ENCODE measurements at regions not wholly inside any gene's neighbourhood (a gene's known extent, or its start where the extent isn't known, plus 50 kb on each side); places are given as distances from the start of the nearest gene placed in this dataset.

DNA sequence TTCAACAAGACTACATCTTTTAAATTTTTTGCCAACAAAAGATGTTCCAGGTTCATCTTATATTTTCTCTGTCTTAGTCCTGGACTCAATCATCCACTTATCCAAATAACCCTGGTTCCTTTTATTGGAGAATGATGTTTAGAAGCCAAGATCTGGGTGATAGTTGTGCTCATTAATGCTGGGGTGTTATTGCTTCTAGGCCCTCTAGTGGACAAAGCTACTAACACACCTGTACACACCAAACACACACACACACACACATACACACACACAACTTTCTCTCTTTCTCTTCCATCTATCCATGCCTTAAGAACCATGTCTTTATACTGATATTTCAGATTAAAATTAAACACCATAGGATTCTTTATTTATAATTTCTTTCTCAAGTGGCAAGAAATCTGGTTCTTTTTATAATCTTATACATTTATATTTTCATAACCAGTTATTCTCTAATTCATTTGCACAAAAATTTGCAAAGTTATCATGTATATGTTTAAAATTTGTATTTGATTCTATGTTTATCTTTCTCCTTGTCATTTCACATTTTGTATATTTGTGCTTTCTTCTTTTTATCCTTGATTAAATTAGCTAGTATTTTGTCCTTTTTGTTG is 179.1 kb upstream of the SMIM23 start:
- H3K4me3 ChIP-seq (ENCODE audit: low read length): no peak overlapping the region
- H3K9ac ChIP-seq (ENCODE audit: low read length): no peak overlapping the region
- peaks cover 8% of the 10 kb centered on the region for H3K27me3 ChIP-seq (replicated peaks; ENCODE audit: control insufficient read depth, insufficient read depth, low read length)
- no peak for DNase-seq (ENCODE audit: low read depth)
- H3K4me1 ChIP-seq (ENCODE audit: control insufficient read depth, insufficient read depth, low read length): no peaks in the 10 kb centered on the region
- peaks cover 21% of the 10 kb centered on the region for H3K9me3 ChIP-seq (ENCODE audit: control insufficient read depth, low read length)
- no peaks in the 10 kb centered on the region for H3K36me3 ChIP-seq (ENCODE audit: control insufficient read depth, insufficient read depth, low read length, severe bottlenecking)

DNA sequence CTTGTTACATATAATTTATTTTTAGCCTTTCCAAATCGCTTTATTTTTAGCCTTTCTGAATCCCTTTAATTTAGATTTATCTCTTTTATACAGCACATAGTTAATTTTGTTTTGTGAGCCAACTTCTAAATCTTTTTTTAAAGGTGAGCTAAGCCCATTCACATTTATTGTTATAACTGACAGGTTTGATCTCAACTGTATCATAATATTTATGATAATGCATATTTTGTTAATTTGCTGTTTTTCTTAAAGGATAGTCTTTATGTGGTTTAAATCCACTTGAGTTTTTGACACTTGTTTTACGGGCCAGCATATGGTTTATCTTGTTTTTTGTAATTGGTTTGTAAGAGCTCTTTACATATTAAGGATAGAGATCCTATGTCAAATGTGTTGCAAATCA is 177.8 kb upstream of the SMIM23 start:
- Histone ChIP-seq H3K27me3 (replicated peaks; ENCODE audit: control insufficient read depth, insufficient read depth, low read length) (peaks cover 22% of the 10 kb centered on the region), H3K4me1 (ENCODE audit: control insufficient read depth, insufficient read depth, low read length) (no peaks in the 10 kb centered on the region), H3K36me3 (ENCODE audit: control insufficient read depth, insufficient read depth, low read length, severe bottlenecking) (no peaks in the 10 kb centered on the region), H3K9ac (ENCODE audit: low read length) (no peak overlapping the region), H3K9me3 (ENCODE audit: control insufficient read depth, low read length) (peaks cover 21% of the 10 kb centered on the region), H3K4me3 (ENCODE audit: low read length) (no peak overlapping the region)
- DNase-seq (ENCODE audit: low read depth): no peak

DNA sequence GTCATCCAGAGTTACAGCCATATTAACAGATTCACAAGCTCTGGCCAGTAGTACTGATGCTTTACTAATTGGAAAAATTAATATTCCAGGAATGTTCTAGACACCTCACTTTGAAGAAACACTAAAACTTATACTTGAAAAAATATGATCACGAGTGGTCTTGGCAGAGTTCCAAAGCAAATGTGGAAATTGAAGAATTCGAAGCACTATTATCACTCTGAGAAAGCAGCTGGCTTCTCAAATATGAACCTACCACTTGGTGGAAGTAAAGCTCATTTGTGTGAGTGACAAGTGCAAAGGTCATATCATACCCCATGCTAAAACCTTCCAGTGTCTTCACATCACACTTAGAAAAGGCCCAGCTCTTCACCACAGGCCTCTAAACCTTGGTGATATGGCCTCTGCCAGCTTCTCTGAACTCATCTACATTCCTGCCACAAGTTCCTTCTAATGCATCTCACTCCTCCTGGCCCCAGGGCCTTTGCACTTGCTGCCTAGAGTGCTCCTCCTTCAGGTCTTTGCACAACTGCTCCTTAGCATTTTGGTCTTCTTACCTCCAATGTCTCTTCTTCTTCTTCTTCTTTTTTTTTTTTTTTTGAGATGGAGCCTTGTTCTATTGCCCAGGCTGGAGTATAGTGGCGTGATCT is 175.7 kb upstream of the SMIM23 start:
- H3K27me3 ChIP-seq (replicated peaks; ENCODE audit: control insufficient read depth, insufficient read depth, low read length): peaks cover 28% of the 10 kb centered on the region
- H3K4me3 ChIP-seq (ENCODE audit: low read length): no peak overlapping the region
- H3K9me3 ChIP-seq (ENCODE audit: control insufficient read depth, low read length): peaks cover 20% of the 10 kb centered on the region
- H3K9ac ChIP-seq (ENCODE audit: low read length): no peak overlapping the region
- no peaks in the 10 kb centered on the region for H3K36me3 ChIP-seq (ENCODE audit: control insufficient read depth, insufficient read depth, low read length, severe bottlenecking)
- DNase-seq (ENCODE audit: low read depth): no peak
- H3K4me1 ChIP-seq (ENCODE audit: control insufficient read depth, insufficient read depth, low read length): no peaks in the 10 kb centered on the region

DNA sequence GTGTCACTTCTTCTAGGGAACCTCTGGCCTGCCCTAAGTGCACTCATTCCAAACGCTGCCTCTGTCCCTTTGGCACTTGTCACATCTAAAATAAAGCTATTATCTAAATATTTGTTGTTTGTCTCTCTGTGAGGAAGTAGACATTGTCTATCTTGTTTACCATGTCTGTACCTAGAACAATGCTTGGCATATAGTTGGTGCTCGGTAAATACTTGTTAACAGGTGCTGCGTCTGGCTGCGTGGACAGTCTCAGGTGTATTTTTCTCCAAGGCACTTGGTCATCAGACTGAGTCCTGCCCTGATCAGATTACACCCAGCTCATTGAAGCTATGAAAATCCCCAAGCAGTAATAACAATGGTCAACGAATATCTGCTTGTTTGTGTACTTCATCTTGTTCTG is 174.9 kb upstream of the SMIM23 start:
- Histone ChIP-seq H3K36me3 (ENCODE audit: control insufficient read depth, insufficient read depth, low read length, severe bottlenecking) (no peaks in the 10 kb centered on the region), H3K27me3 (replicated peaks; ENCODE audit: control insufficient read depth, insufficient read depth, low read length) (peaks cover 36% of the 10 kb centered on the region), H3K4me1 (ENCODE audit: control insufficient read depth, insufficient read depth, low read length) (no peaks in the 10 kb centered on the region), H3K4me3 (ENCODE audit: low read length) (no peak overlapping the region), H3K9ac (ENCODE audit: low read length) (no peak overlapping the region), H3K9me3 (ENCODE audit: control insufficient read depth, low read length) (peaks cover 20% of the 10 kb centered on the region)
- no peak for DNase-seq (ENCODE audit: low read depth)

DNA sequence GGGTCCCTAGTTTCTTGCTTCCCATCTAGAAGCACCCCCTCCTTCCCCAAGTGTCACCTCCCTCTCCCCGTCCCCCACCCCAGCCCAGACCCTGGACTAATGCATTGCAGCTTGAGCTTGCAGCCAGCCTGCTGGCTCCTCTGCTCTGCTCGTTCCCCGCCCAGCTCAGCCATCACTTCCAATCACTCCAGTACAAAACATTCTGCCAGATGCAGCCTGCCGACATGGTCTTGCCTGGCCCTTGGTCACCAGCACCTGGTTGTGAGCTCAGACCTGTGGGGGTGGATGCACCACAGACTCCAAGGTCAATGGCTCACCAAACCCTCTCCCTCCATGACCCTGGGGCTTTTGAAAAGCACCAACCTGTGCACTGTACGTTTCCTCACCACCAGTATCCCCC is 172.9 kb upstream of the SMIM23 start:
- no peak for DNase-seq (ENCODE audit: low read depth)
- H3K9ac ChIP-seq (ENCODE audit: low read length): no peak overlapping the region
- peaks cover 49% of the 10 kb centered on the region for H3K27me3 ChIP-seq (replicated peaks; ENCODE audit: control insufficient read depth, insufficient read depth, low read length)
- no peaks in the 10 kb centered on the region for H3K36me3 ChIP-seq (ENCODE audit: control insufficient read depth, insufficient read depth, low read length, severe bottlenecking)
- no peaks in the 10 kb centered on the region for H3K4me1 ChIP-seq (ENCODE audit: control insufficient read depth, insufficient read depth, low read length)
- no peak overlapping the region for H3K4me3 ChIP-seq (ENCODE audit: low read length)
- peaks cover 7% of the 10 kb centered on the region for H3K9me3 ChIP-seq (ENCODE audit: control insufficient read depth, low read length)

DNA sequence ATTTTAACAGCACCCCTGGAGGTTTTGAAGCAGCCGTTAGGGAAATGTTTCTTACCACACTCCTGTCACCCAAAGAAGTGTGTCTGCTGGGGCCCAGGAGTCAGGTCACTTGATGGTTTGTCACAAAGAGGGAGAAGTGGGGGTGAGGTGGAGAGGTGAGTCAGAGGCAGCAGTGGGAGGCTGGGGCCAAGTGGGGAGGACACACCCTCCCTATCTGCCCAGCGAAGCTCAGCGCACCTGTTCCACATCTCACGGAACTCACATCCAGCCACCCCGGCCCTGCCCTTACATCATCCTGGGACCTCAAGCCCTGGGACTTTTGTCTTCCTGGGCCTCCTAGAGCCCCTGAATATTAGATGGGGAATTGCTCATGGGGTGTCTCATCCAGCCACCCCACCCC is 171.1 kb upstream of the SMIM23 start:
- Histone ChIP-seq H3K9me3 (ENCODE audit: control insufficient read depth, low read length) (peaks cover 5% of the 10 kb centered on the region), H3K4me3 (ENCODE audit: low read length) (no peak overlapping the region), H3K9ac (ENCODE audit: low read length) (no peak overlapping the region), H3K4me1 (ENCODE audit: control insufficient read depth, insufficient read depth, low read length) (no peaks in the 10 kb centered on the region), H3K27me3 (replicated peaks; ENCODE audit: control insufficient read depth, insufficient read depth, low read length) (peaks cover 58% of the 10 kb centered on the region), H3K36me3 (ENCODE audit: control insufficient read depth, insufficient read depth, low read length, severe bottlenecking) (no peaks in the 10 kb centered on the region)
- no peak for DNase-seq (ENCODE audit: low read depth)

DNA sequence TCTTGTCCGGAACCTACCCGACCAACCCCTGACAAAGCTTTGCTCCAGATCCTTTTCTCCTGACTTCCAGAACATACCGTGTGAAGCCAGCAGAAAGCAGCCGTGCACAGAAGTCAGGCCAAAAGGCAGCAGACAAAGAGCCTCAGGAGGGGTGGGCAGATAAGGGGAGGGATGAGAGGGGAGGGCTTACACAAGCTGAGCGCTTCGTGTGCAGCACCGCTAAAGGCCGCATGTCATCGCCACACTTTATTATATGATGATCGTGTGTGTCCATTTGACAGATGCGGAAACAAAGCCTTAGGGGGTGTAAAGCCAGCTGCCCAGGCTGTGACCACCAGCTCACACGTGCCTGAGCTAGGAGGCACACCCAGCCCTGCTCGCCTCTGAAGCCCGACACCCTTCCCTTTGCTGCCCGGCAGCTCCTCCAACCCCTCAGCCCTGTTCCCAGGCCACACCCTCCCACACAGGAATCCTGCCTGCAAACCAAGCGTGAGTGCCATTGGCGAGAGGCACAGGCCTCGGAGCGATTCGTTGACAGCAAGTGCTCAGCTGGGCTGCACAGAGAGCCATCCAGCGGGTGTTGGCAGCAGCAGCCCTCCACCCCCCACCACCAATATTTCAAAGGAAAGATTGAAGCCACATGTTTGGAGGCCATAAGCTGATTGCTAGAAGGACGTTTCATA is 170.5 kb upstream of the SMIM23 start:
- no peak overlapping the region for H3K9ac ChIP-seq (ENCODE audit: low read length)
- H3K4me3 ChIP-seq (ENCODE audit: low read length): no peak overlapping the region
- peak; percentile 83 for DNase-seq (ENCODE audit: low read depth)
- H3K27me3 ChIP-seq (replicated peaks; ENCODE audit: control insufficient read depth, insufficient read depth, low read length): peaks cover 58% of the 10 kb centered on the region
- peaks cover 5% of the 10 kb centered on the region for H3K9me3 ChIP-seq (ENCODE audit: control insufficient read depth, low read length)
- H3K36me3 ChIP-seq (ENCODE audit: control insufficient read depth, insufficient read depth, low read length, severe bottlenecking): no peaks in the 10 kb centered on the region
- H3K4me1 ChIP-seq (ENCODE audit: control insufficient read depth, insufficient read depth, low read length): no peaks in the 10 kb centered on the region

DNA sequence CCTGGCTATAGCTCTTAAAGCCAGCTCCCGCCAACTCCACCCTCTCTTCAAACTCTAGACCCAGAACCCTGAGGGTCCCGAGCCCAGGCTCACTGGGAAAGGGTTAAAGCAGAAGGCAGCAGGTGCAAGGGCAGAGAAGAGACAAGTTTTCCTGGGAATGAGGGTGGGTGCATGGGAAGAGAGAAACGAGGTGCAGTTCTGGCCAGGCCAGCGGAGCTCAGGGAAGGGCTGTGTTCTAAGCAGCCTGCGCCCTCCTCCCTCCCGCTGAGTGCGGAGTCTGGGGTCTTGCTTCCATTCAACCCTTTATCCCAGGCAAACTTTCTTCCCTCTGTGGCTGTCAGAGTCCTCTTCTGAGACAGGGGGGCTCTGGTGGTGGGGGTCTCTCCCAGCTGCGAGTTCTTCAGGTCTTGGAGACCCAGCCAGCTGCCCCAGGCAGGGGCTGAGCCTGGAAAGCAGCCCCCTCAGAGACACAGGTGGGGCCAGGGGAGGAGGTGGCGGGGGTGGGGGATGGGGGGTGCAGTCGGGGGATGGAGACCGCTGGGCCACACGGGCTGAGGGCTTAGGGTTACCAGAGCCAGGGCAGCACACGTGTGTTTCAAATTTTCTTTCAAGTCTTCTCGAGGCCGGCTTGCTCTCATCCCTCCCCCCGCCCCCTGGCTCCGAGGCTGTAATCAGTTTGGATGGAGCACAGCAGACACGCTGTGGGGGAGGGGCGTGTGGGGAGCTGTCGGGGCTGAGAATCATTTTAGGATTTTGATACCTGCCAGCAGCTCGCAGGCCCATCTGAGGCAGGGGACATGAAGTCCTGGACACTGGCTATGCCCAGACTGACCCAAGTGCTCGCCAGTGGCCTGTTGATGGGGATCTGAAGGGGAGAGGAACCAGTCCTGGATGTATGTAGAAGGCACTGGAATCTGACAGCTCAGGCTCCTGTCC is 169.6 kb upstream of the SMIM23 start:
- Histone ChIP-seq H3K9me3 (ENCODE audit: control insufficient read depth, low read length) (peaks cover 5% of the 10 kb centered on the region), H3K9ac (ENCODE audit: low read length) (no peak overlapping the region), H3K4me3 (ENCODE audit: low read length) (no peak overlapping the region), H3K36me3 (ENCODE audit: control insufficient read depth, insufficient read depth, low read length, severe bottlenecking) (no peaks in the 10 kb centered on the region), H3K4me1 (ENCODE audit: control insufficient read depth, insufficient read depth, low read length) (no peaks in the 10 kb centered on the region), H3K27me3 (replicated peaks; ENCODE audit: control insufficient read depth, insufficient read depth, low read length) (peaks cover 57% of the 10 kb centered on the region)
- no peak for DNase-seq (ENCODE audit: low read depth)

DNA sequence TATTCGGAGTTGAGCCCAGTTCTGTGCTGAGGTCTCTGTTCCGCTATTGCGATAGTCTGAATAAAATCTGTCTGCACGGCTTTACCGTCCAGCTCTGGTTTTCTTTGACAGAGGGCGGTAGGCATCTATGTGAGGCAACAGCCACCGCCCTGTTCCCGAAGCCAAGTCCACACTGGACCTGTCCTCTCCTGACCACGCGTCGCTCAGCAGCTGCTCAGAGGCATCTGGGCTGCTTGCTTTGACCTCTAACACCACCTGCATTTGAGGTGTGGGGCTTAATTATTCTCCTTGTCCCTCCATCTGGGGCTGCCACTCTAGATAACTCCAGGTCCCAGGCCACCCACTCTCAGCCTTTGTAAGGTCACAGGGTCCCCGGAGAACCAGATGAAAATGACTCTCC is 168.4 kb upstream of the SMIM23 start:
- no peak overlapping the region for H3K9ac ChIP-seq (ENCODE audit: low read length)
- no peak overlapping the region for H3K4me3 ChIP-seq (ENCODE audit: low read length)
- no peaks in the 10 kb centered on the region for H3K4me1 ChIP-seq (ENCODE audit: control insufficient read depth, insufficient read depth, low read length)
- peaks cover 5% of the 10 kb centered on the region for H3K9me3 ChIP-seq (ENCODE audit: control insufficient read depth, low read length)
- H3K27me3 ChIP-seq (replicated peaks; ENCODE audit: control insufficient read depth, insufficient read depth, low read length): peaks cover 48% of the 10 kb centered on the region
- no peak for DNase-seq (ENCODE audit: low read depth)
- H3K36me3 ChIP-seq (ENCODE audit: control insufficient read depth, insufficient read depth, low read length, severe bottlenecking): no peaks in the 10 kb centered on the region

DNA sequence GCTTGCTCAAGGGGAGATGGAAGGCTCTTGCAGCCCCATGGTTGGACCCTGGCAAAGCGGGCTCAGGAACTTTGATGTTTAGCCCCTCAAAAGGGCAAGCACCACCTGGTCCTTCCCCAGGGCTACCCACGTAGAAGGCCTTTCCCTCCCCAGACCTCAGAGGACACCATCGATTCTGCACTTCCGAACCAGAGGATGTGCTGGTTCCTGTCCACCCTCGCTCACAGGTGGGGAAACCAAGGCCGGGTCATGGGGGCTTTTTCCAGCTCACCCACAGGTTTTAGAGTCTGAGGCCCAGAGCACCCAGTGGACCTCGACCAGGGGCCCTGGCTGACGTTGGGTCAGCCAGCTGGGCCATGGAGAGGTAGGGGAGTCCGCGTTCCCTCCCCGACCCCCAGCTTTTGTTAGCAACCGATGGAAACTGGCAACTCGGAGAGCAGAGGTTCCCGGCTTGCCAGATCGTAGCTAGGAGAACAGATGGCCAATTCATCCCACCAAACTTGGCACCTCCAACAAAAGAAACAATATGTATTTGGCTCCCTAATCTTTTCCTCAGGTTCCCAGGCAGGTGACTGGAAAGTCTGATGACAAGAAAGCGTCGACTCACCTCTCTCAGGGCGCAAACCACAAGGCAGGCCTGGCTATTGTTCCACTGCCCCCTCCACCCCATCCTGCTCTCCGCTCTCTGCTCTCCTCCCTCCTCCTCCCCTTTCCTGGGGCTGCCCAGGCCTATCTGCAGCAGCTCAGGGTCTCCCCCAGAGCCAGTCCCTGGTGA is 167.6 kb upstream of the SMIM23 start:
- no peaks in the 10 kb centered on the region for H3K36me3 ChIP-seq (ENCODE audit: control insufficient read depth, insufficient read depth, low read length, severe bottlenecking)
- DNase-seq (ENCODE audit: low read depth): no peak

More for the DNA sequence above, 167.6 kb upstream of the SMIM23 start:
- Histone ChIP-seq H3K4me1 (ENCODE audit: control insufficient read depth, insufficient read depth, low read length) (no peaks in the 10 kb centered on the region), H3K9me3 (ENCODE audit: control insufficient read depth, low read length) (peaks cover 5% of the 10 kb centered on the region), H3K9ac (ENCODE audit: low read length) (no peak overlapping the region), H3K27me3 (replicated peaks; ENCODE audit: control insufficient read depth, insufficient read depth, low read length) (peaks cover 41% of the 10 kb centered on the region), H3K4me3 (ENCODE audit: low read length) (no peak overlapping the region)
